HG02678 (cell line): ENCODE measurements at regions not wholly inside any gene's neighbourhood (a gene's known extent, or its start where the extent isn't known, plus 50 kb on each side); places are given as distances from the start of the nearest gene placed in this dataset.

ENCODE experiments used
- ATAC-seq: cut with Tn5 transposase; IDR thresholded peaks from one replicate; pipeline ENCODE4 v1.9.1; 2021; ENCODE audit warnings: mild to moderate bottlenecking, moderate library complexity; ENCODE audit not compliant: unreplicated experiment

- ATAC-seq = no peak
These were observed 1152.0 kb downstream of the HACE1 start for GRCh38 chr6:103707596-103708325.

- no peak for ATAC-seq
These were observed 1160.0 kb downstream of the HACE1 start for GRCh38 chr6:103699769-103700168.

GRCh38 chr6:103687430-103687829 is 1172.3 kb downstream of the HACE1 start:
- no peak for ATAC-seq

GRCh38 chr6:103680116-103680515 is 1179.6 kb downstream of the HACE1 start:
- ATAC-seq = no peak

GRCh38 chr6:103677290-103677689 is 1182.4 kb downstream of the HACE1 start:
- ATAC-seq = no peak

GRCh38 chr6:103675807-103676406 is 1183.8 kb downstream of the HACE1 start:
- ATAC-seq = no peak

- no peak for ATAC-seq
These were observed 1184.9 kb downstream of the HACE1 start for GRCh38 chr6:103674790-103675189.

GRCh38 chr6:103672169-103672568 is 1187.5 kb downstream of the HACE1 start:
- ATAC-seq = no peak

GRCh38 chr6:103629613-103630012 is 1230.1 kb downstream of the HACE1 start:
- no peak for ATAC-seq

- no peak for ATAC-seq
These were observed 1242.1 kb downstream of the HACE1 start for GRCh38 chr6:103617642-103618041.

- ATAC-seq = no peak
These were observed 1272.0 kb downstream of the HACE1 start for GRCh38 chr6:103587722-103588121.

GRCh38 chr6:103578115-103578514 is 1281.6 kb downstream of the HACE1 start:
- ATAC-seq = no peak

- ATAC-seq = no peak
These were observed 1289.3 kb downstream of the HACE1 start for GRCh38 chr6:103570431-103570830.

- ATAC-seq = no peak
These were observed 1304.8 kb downstream of the HACE1 start for GRCh38 chr6:103554911-103555310.

- ATAC-seq = no peak
These were observed 1321.3 kb downstream of the HACE1 start for GRCh38 chr6:103538381-103538780.

- no peak for ATAC-seq
These were observed 1324.9 kb downstream of the HACE1 start for GRCh38 chr6:103534814-103535213.

GRCh38 chr6:103534095-103534494 is 1325.6 kb downstream of the HACE1 start:
- no peak for ATAC-seq

GRCh38 chr6:103522045-103522444 is 1337.7 kb downstream of the HACE1 start:
- no peak for ATAC-seq

GRCh38 chr6:103516336-103516735 is 1343.4 kb downstream of the HACE1 start:
- ATAC-seq = no peak

GRCh38 chr6:103507052-103507451 is 1352.7 kb downstream of the HACE1 start:
- no peak for ATAC-seq

GRCh38 chr6:103505155-103505518 is 1354.6 kb downstream of the HACE1 start:
- no peak for ATAC-seq

GRCh38 chr6:103504501-103505154 is 1355.1 kb downstream of the HACE1 start:
- ATAC-seq = no peak
